ENCODE measurements at regions not wholly inside any gene's neighbourhood (a gene's known extent, or its start where the extent isn't known, plus 50 kb on each side); places are given as distances from the start of the nearest gene placed in this dataset.
"Not testable (repeated sequence)": the region's sequence is repeated elsewhere in the genome, so short reads cannot be mapped to it uniquely, and the experiment has no call there.

- intact Hi-C loops (cut with DNase I) = no loop called here
- H3K27me3 ChIP-seq = no peaks in the 10 kb centered on the region
- TF ChIP-seq POLR2AphosphoS5 (IDR thresholded peaks at IDR 0.05) (no peak), POLR2A (IDR thresholded peaks at IDR 0.05; ENCODE audit: low read depth) (no peak), EP300 (IDR thresholded peaks at IDR 0.05) (no peak), CTCF (IDR thresholded peaks at IDR 0.05) (no peak)
- no peak overlapping the region for H3K4me3 ChIP-seq
- no peaks in the 10 kb centered on the region for H3K36me3 ChIP-seq
- no peak overlapping the region for H3K27ac ChIP-seq (replicated peaks in 1 of 4)
- no peaks in the 10 kb centered on the region for H3K4me1 ChIP-seq
- WGBS = 90% methylated on average over 2 of the region's 2 CpGs
- DNase-seq (ENCODE audit: extremely low spot score) = peak; percentile 68
- no peaks in the 10 kb centered on the region for H3K9me3 ChIP-seq
Observed at GRCh38 chr11:13134886-13135285, 125.8 kb downstream of the RASSF10 start.

- intact Hi-C loops (cut with DNase I) = no loop called here
- 47% methylated on average over 3 of the region's 3 CpGs for WGBS
- DNase-seq (ENCODE audit: extremely low spot score) = peak; percentile 21
- Histone ChIP-seq H3K4me1 (no peaks in the 10 kb centered on the region), H3K27me3 (no peaks in the 10 kb centered on the region), H3K27ac (replicated peaks in 1 of 4) (no peak overlapping the region), H3K9me3 (no peaks in the 10 kb centered on the region), H3K4me3 (no peak overlapping the region), H3K36me3 (no peaks in the 10 kb centered on the region)
- no peak for TF ChIP-seq POLR2A (IDR thresholded peaks at IDR 0.05; ENCODE audit: low read depth)
- TF ChIP-seq CTCF (IDR thresholded peaks at IDR 0.05) = no peak
- TF ChIP-seq EP300 (IDR thresholded peaks at IDR 0.05) = no peak
- TF ChIP-seq POLR2AphosphoS5 (IDR thresholded peaks at IDR 0.05) = no peak
Observed at GRCh38 chr11:13135385-13136271, 126.5 kb downstream of the RASSF10 start.

GRCh38 chr11:13136272-13136596, 127.1 kb downstream of the RASSF10 start:
- no peak for DNase-seq (ENCODE audit: extremely low spot score)
- Histone ChIP-seq H3K4me3 (no peak overlapping the region), H3K27ac (replicated peaks in 1 of 4) (no peak overlapping the region), H3K27me3 (no peaks in the 10 kb centered on the region), H3K9me3 (no peaks in the 10 kb centered on the region), H3K36me3 (no peaks in the 10 kb centered on the region), H3K4me1 (no peaks in the 10 kb centered on the region)
- intact Hi-C loops (cut with DNase I) = no loop called here
- WGBS = 74% methylated on average over 2 of the region's 2 CpGs
- no peak for TF ChIP-seq POLR2A (IDR thresholded peaks at IDR 0.05; ENCODE audit: low read depth)
- no peak for TF ChIP-seq EP300 (IDR thresholded peaks at IDR 0.05)
- TF ChIP-seq CTCF (IDR thresholded peaks at IDR 0.05) = no peak
- TF ChIP-seq POLR2AphosphoS5 (IDR thresholded peaks at IDR 0.05) = no peak

- DNase-seq (ENCODE audit: extremely low spot score) = peak; percentile 83
- H3K9me3 ChIP-seq = no peaks in the 10 kb centered on the region
- H3K36me3 ChIP-seq = no peaks in the 10 kb centered on the region
- 90% methylated on average over 1 of the region's 1 CpG for WGBS
- TF ChIP-seq CTCF (IDR thresholded peaks at IDR 0.05) (no peak), POLR2AphosphoS5 (IDR thresholded peaks at IDR 0.05) (no peak), POLR2A (IDR thresholded peaks at IDR 0.05; ENCODE audit: low read depth) (no peak), EP300 (IDR thresholded peaks at IDR 0.05) (no peak)
- no peaks in the 10 kb centered on the region for H3K4me1 ChIP-seq
- intact Hi-C loops (cut with DNase I) = no loop called here
- H3K4me3 ChIP-seq = no peak overlapping the region
- H3K27me3 ChIP-seq = no peaks in the 10 kb centered on the region
- H3K27ac ChIP-seq (replicated peaks in 1 of 4) = no peak overlapping the region
Observed at GRCh38 chr11:13137844-13138301, 128.8 kb downstream of the RASSF10 start.

- intact Hi-C loops (cut with DNase I); H3K27ac ChIP-seq (replicated peaks in 1 of 4); DNase-seq (ENCODE audit: extremely low spot score); H3K27me3 ChIP-seq; H3K9me3 ChIP-seq; H3K4me1 ChIP-seq; H3K36me3 ChIP-seq; H3K4me3 ChIP-seq: not testable (repeated sequence)
- WGBS = 95% methylated on average over 1 of the region's 1 CpG
Observed at GRCh38 chr11:13139085-13139484, 130.0 kb downstream of the RASSF10 start.
